A673 (cell line): ENCODE measurements at regions not wholly inside any gene's neighbourhood (a gene's known extent, or its start where the extent isn't known, plus 50 kb on each side); places are given as distances from the start of the nearest gene placed in this dataset.

ENCODE experiments used
- BruUV-seq: library from RNA; stranded (reverse); fragments of 400-500 nt; replicated peaks from 2 replicates; lab custom pipeline; 2021; lab: Mats Ljungman, UMichigan
- CTCF ChIA-PET: fragments of 300-600 bp; sonication (Branson Sonifier 250); formaldehyde crosslinking; loops from one replicate; lab custom pipeline; 2022; ENCODE audit warnings: antibody characterized with exemption; lab: Charles Lee
- POLR2A ChIA-PET: fragments of 300-600 bp; sonication (Branson Sonifier 250); formaldehyde crosslinking; loops from one replicate; lab custom pipeline; 2022; ENCODE audit warnings: antibody characterized with exemption; ENCODE audit not compliant: low non-redundant PET; lab: Charles Lee
- DNase-seq: peaks from one replicate; pipeline ENCODE4 v3.0.0-alpha.2; 2015; ENCODE audit warnings: low spot score
- H3K27ac ChIP-seq: fragments of 200-600 bp; sonication (generic); 2 replicates; pipeline ENCODE4 v1.5.1; 2016; ENCODE audit warnings: mixed run types, low read depth, mild to moderate bottlenecking, mixed read lengths, antibody characterized with exemption, low read length; ENCODE audit not compliant: poor library complexity, severe bottlenecking
- H3K27me3 ChIP-seq: fragments of 200-600 bp; sonication (generic); replicated peaks from 2 replicates; pipeline ENCODE4 v1.6.1; 2017; ENCODE audit warnings: mixed run types, low read depth, mild to moderate bottlenecking, mixed read lengths, antibody characterized with exemption, low read length; ENCODE audit not compliant: insufficient read depth, poor library complexity
- H3K36me3 ChIP-seq: fragments of 200-600 bp; sonication (generic); 2 replicates; pipeline ENCODE4 v1.6.1; 2016; ENCODE audit warnings: mixed run types, mild to moderate bottlenecking, mixed read lengths, antibody characterized with exemption, low read length; ENCODE audit not compliant: insufficient read depth, poor library complexity, severe bottlenecking
- H3K4me1 ChIP-seq: fragments of 200-600 bp; sonication (generic); 2 replicates; pipeline ENCODE4 v1.6.1; 2017; ENCODE audit warnings: mixed run types, mild to moderate bottlenecking, mixed read lengths, antibody characterized with exemption, low read length; ENCODE audit not compliant: insufficient read depth, poor library complexity, severe bottlenecking
- H3K4me3 ChIP-seq: fragments of 200-600 bp; sonication (generic); 2 replicates; pipeline ENCODE4 v1.5.1; 2016; ENCODE audit warnings: low read depth, mixed run types, mild to moderate bottlenecking, mixed read lengths, low read length; ENCODE audit not compliant: poor library complexity, severe bottlenecking
- H3K9me3 ChIP-seq: fragments of 200-600 bp; sonication (generic); 2 replicates; pipeline ENCODE4 v1.6.1; 2016; ENCODE audit warnings: mixed run types, low read depth, mild to moderate bottlenecking, mixed read lengths, antibody characterized with exemption, low read length; ENCODE audit not compliant: poor library complexity, severe bottlenecking
- CTCF ChIP-seq: fragments of 300-800, 200-600 bp; sonication (generic); conservative IDR thresholded peaks from 2 replicates; pipeline ENCODE4 v1.5.1; 2017; ENCODE audit warnings: low read depth, mild to moderate bottlenecking, antibody characterized with exemption, low read length, moderate library complexity, mixed read lengths
- EZH2 ChIP-seq: fragments of 200-600 bp; sonication (generic); IDR thresholded peaks from 2 replicates; pipeline ENCODE4 v1.6.1; 2017; ENCODE audit warnings: borderline replicate concordance, low read depth, mild to moderate bottlenecking, mixed read lengths, antibody characterized with exemption, low read length; ENCODE audit not compliant: poor library complexity, severe bottlenecking
- intact Hi-C: fragments of 100-400 bp; cut with micrococcal nuclease; formaldehyde crosslinking; loops from one replicate; pipeline ENCODE4 v1.10.0; 2022; ENCODE audit not compliant: unreplicated experiment

GRCh38 chr2:16775899-16776231, 110.2 kb upstream of the CYRIA start:
- H3K4me1 ChIP-seq = peaks cover 5% of the 10 kb centered on the region
- intact Hi-C loops = loop anchor here (10.0 kb wide), 2 partner anchors 279 to 679 kb away; no protein-coding TSS in a partner anchor
- H3K27me3 ChIP-seq = no peaks in the 10 kb centered on the region
- H3K27ac ChIP-seq = no peak overlapping the region
- POLR2A ChIA-PET = no interaction called here
- H3K9me3 ChIP-seq = no peaks in the 10 kb centered on the region
- TF ChIP-seq CTCF (no peak), EZH2 (no peak)
- DNase-seq = no peak
- H3K36me3 ChIP-seq = no peaks in the 10 kb centered on the region
- CTCF ChIA-PET = interaction anchor here (0.6 to 2.2 kb wide), 3 partner anchors 114 to 895 kb away, joined by 3 to 8 read pairs (median 6); no protein-coding TSS in a partner anchor
- H3K4me3 ChIP-seq = no peak overlapping the region
- BruUV-seq = no TSS peak

GRCh38 chr2:16774980-16775898, 109.6 kb upstream of the CYRIA start:
- peak; percentile 39 for DNase-seq
- POLR2A ChIA-PET = no interaction called here
- Histone ChIP-seq H3K36me3 (no peaks in the 10 kb centered on the region), H3K4me1 (peaks cover 5% of the 10 kb centered on the region), H3K27ac (no peak overlapping the region), H3K27me3 (no peaks in the 10 kb centered on the region), H3K4me3 (no peak overlapping the region), H3K9me3 (no peaks in the 10 kb centered on the region)
- CTCF ChIA-PET = interaction anchor here (0.6 to 2.2 kb wide), 4 partner anchors 114 to 896 kb away, joined by 3 to 8 read pairs (median 4); no protein-coding TSS in a partner anchor
- peak; percentile 36; the same call in 1 of the 2 replicates for TF ChIP-seq CTCF
- no peak for TF ChIP-seq EZH2
- intact Hi-C loops = loop anchor here (5.0 to 10.0 kb wide), 3 partner anchors 280 to 897 kb away; no protein-coding TSS in a partner anchor
- no TSS peak for BruUV-seq

- no peak overlapping the region for H3K27ac ChIP-seq
- intact Hi-C loops = loop anchor here (5.0 to 10.0 kb wide), 3 partner anchors 281 to 898 kb away; no protein-coding TSS in a partner anchor
- peaks cover 5% of the 10 kb centered on the region for H3K4me1 ChIP-seq
- no peaks in the 10 kb centered on the region for H3K9me3 ChIP-seq
- no peaks in the 10 kb centered on the region for H3K27me3 ChIP-seq
- DNase-seq = no peak
- no TSS peak for BruUV-seq
- POLR2A ChIA-PET = no interaction called here
- TF ChIP-seq EZH2 = no peak
- TF ChIP-seq CTCF = no peak
- H3K4me3 ChIP-seq = no peak overlapping the region
- CTCF ChIA-PET = interaction anchor here (2.2 kb wide), 1 partner anchor 897 kb away, joined by 6 read pairs; no protein-coding TSS in a partner anchor
- H3K36me3 ChIP-seq = no peaks in the 10 kb centered on the region
These were observed 108.5 kb upstream of the CYRIA start for GRCh38 chr2:16774091-16774490.
